Activated CD8-positive, alpha-beta T cell treated with anti-CD3 and anti-CD28 coated beads for 36 hours (primary cell): ENCODE measurements at regions not wholly inside any gene's neighbourhood (a gene's known extent, or its start where the extent isn't known, plus 50 kb on each side); places are given as distances from the start of the nearest gene placed in this dataset.

ENCODE experiments used
- ATAC-seq: fragments of 200-7000 bp; cut with Tn5 transposase; one replicate; pipeline ENCODE4 v1.10.0; 2021; ENCODE audit warnings: mild to moderate bottlenecking, moderate library complexity
- CTCF ChIA-PET: fragments of 350-600 bp; sonication (Branson Sonifier 250); formaldehyde crosslinking; loops from one replicate; lab custom pipeline; 2021; ENCODE audit warnings: antibody characterized with exemption; lab: Charles Lee
- POLR2A ChIA-PET: fragments of 350-600 bp; sonication (Branson Sonifier 250); formaldehyde crosslinking; loops from one replicate; lab custom pipeline; 2021; ENCODE audit warnings: antibody characterized with exemption; lab: Charles Lee
- DNase-seq: peaks from one replicate; pipeline ENCODE4 v3.0.0-alpha.2; 2020
- H3K27ac Mint-ChIP-seq: one replicate; pipeline ENCODE4 v1.8.0; 2021; ENCODE audit warnings: mild to moderate bottlenecking, mixed read lengths
- H3K27me3 Mint-ChIP-seq: one replicate; pipeline ENCODE4 v1.8.0; 2021; ENCODE audit warnings: mixed read lengths
- H3K36me3 Mint-ChIP-seq: one replicate; pipeline ENCODE4 v1.8.0; 2021; ENCODE audit warnings: low read depth, mixed read lengths
- H3K4me1 Mint-ChIP-seq: one replicate; pipeline ENCODE4 v1.8.0; 2021; ENCODE audit warnings: low read depth, mixed read lengths
- H3K4me3 Mint-ChIP-seq: one replicate; pipeline ENCODE4 v1.8.0; 2021; ENCODE audit warnings: mild to moderate bottlenecking, moderate library complexity, mixed read lengths
- H3K9me3 Mint-ChIP-seq: one replicate; pipeline ENCODE4 v1.8.0; 2021; ENCODE audit warnings: mixed read lengths
- intact Hi-C: fragments of 100-400 bp; cut with micrococcal nuclease; formaldehyde crosslinking; loops from one replicate; pipeline ENCODE4 v1.10.0; 2022
- TF ChIP-seq, protein P1 (sequence below): fragments of 200-600 bp; IDR thresholded peaks from one replicate; pipeline ENCODE4 v1.8.0; 2022; ENCODE audit warnings: antibody characterized with exemption, mild to moderate bottlenecking

DNA sequence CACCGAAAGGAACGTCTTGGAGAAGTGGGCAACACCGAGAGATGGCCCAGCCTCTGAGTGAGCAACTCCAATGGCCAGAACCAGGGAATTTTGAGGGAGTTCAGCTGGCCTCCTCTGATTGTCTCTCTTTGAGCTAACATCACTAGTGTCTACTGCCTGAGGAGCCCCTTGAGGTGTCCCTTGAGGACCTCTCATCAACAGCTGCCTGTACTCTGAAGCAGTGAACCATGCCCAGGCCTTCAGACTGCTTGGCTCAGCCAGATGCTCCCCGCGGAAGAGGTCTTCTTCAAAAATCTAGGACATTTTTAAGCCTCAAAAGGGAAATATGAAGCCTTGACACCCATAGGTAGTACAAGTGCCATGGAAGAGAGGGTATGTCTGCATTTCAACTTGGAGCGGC lies 430.4 kb downstream of the TXNL1 start:
- peaks cover 2% of the 10 kb centered on the region for H3K9me3 Mint-ChIP-seq
- no peak for ATAC-seq
- intact Hi-C loops: no loop called here
- no peaks in the 10 kb centered on the region for H3K4me1 Mint-ChIP-seq
- TF ChIP-seq, protein P1, sequence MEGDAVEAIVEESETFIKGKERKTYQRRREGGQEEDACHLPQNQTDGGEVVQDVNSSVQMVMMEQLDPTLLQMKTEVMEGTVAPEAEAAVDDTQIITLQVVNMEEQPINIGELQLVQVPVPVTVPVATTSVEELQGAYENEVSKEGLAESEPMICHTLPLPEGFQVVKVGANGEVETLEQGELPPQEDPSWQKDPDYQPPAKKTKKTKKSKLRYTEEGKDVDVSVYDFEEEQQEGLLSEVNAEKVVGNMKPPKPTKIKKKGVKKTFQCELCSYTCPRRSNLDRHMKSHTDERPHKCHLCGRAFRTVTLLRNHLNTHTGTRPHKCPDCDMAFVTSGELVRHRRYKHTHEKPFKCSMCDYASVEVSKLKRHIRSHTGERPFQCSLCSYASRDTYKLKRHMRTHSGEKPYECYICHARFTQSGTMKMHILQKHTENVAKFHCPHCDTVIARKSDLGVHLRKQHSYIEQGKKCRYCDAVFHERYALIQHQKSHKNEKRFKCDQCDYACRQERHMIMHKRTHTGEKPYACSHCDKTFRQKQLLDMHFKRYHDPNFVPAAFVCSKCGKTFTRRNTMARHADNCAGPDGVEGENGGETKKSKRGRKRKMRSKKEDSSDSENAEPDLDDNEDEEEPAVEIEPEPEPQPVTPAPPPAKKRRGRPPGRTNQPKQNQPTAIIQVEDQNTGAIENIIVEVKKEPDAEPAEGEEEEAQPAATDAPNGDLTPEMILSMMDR: no peak
- H3K27ac Mint-ChIP-seq: no peak overlapping the region
- H3K36me3 Mint-ChIP-seq: no peaks in the 10 kb centered on the region
- DNase-seq: no peak
- no peak overlapping the region for H3K4me3 Mint-ChIP-seq
- ChIA-PET CTCF (no interaction called here), POLR2A (no interaction called here)
- H3K27me3 Mint-ChIP-seq: no peaks in the 10 kb centered on the region

DNA sequence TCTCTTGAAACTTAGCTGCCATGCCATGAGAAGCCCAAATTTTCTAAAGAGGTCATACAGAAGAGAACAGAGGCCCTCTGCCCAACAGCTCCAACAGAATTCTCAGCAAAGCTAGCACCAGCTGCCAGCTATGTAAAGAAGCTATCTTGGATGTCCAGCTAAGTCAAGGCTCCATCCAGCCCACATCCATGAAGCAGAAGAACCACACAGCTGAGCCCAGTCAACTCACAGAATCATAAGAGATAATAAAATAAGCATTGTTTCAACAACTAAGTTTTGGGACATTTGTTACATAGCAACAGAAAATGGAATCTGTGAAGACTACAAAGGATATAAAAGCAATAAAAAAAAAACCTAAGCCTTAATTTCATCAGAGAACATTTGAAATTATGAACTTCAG lies 434.3 kb downstream of the TXNL1 start:
- Mint-ChIP-seq H3K9me3 (peaks cover 2% of the 10 kb centered on the region), H3K36me3 (no peaks in the 10 kb centered on the region), H3K27ac (no peak overlapping the region), H3K4me3 (no peak overlapping the region), H3K4me1 (no peaks in the 10 kb centered on the region), H3K27me3 (no peaks in the 10 kb centered on the region)
- CTCF ChIA-PET: no interaction called here
- DNase-seq (no peak), ATAC-seq (no peak)
- TF ChIP-seq, protein P1: no peak
- intact Hi-C loops: no loop called here
- POLR2A ChIA-PET: no interaction called here

DNA sequence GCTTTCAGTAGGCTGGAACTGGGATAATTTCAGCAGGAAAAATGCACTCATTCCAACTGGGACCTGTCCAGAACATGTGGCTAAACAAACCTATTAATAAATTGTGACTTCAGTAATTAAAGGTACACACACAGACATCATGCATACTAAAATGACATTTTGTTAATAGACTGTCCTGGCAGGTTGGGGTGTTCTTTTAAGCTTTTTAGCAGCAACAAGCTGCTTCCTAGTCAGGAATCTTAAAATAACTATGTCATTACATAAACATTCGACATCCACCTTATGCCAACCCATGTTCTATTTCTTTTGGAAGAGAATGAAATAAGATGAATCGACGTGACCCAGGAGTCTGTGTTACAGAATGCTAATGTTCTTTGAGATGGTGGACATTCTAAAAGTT lies 435.7 kb downstream of the TXNL1 start:
- DNase-seq: no peak
- POLR2A ChIA-PET: no interaction called here

DNA sequence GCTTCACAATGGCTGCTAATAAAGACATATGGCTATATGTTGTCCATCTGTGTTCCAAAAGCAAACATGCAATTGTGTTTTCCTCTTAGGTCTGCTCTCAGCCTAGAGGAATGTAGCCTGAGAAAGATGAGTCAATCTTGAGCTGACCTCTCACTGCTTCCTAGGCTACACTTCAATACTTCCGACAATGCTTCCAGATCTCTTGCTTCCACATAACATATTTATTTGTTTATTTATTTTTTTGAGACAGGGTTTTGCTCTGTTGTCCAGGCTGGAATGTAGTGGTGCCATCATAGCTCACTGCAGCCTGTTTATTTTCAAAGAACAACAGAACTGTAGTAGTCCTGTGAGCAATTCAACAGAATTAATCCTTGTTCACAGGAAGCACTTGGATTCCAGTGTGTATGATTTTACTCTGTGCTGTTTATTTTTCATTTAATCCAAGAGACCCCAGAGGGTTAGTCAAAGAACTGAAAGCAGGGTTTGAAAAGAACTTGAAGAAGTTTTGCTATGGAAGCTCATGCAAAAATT lies 437.9 kb downstream of the TXNL1 start:
- H3K27ac Mint-ChIP-seq: no peak overlapping the region
- TF ChIP-seq, protein P1: no peak
- ChIA-PET CTCF (no interaction called here), POLR2A (no interaction called here)
- H3K4me3 Mint-ChIP-seq: no peak overlapping the region
- H3K4me1 Mint-ChIP-seq: no peaks in the 10 kb centered on the region
- no peak for ATAC-seq
- H3K36me3 Mint-ChIP-seq: no peaks in the 10 kb centered on the region
- no peaks in the 10 kb centered on the region for H3K27me3 Mint-ChIP-seq
- H3K9me3 Mint-ChIP-seq: peaks cover 2% of the 10 kb centered on the region
- no peak for DNase-seq
- intact Hi-C loops: no loop called here

More for the DNA sequence above, 435.7 kb downstream of the TXNL1 start:
- H3K27ac Mint-ChIP-seq: no peak overlapping the region
- no peak overlapping the region for H3K4me3 Mint-ChIP-seq
- CTCF ChIA-PET: no interaction called here
- intact Hi-C loops: no loop called here
- TF ChIP-seq, protein P1: no peak
- ATAC-seq: no peak
- peaks cover 2% of the 10 kb centered on the region for H3K9me3 Mint-ChIP-seq
- H3K27me3 Mint-ChIP-seq: no peaks in the 10 kb centered on the region
- no peaks in the 10 kb centered on the region for H3K36me3 Mint-ChIP-seq
- H3K4me1 Mint-ChIP-seq: no peaks in the 10 kb centered on the region

DNA sequence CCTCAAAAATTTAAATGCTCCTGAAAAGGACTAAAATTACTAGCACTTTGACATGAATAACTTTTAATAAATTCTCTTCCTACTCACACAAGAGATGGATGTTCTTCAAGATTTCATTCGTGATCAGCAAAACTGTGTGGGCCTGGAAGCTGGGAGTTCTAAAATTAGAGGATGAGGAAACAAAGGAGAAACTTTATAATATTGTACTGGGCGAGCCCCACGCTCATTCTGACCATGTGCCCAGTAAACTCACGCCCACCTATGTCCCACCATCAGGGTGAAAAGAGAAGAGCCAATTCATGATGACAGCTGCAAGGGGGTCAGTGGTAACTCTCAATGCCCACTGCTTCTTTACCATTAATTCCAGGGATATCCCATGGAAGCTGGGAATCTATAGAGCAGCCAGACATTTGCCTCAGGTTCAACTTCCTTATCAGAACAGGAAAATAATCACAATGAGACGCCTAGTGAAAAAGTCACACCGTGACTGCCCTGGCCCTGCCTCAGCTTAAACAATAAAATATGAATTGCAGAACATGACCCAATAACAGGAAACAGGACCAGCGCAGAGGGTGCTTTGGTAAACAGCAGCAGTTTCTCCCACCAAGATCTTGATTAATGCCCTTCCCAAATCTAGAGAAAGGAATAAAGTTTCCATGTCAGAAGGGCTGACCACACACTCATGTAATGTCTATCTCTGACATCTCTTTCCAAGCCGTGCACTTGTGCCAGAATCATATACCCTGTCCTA lies 438.6 kb downstream of the TXNL1 start:
- no peaks in the 10 kb centered on the region for H3K4me1 Mint-ChIP-seq
- H3K36me3 Mint-ChIP-seq: no peaks in the 10 kb centered on the region
- no peaks in the 10 kb centered on the region for H3K27me3 Mint-ChIP-seq
- no peaks in the 10 kb centered on the region for H3K9me3 Mint-ChIP-seq
- DNase-seq: no peak
- intact Hi-C loops: no loop called here
- ChIA-PET POLR2A (no interaction called here), CTCF (no interaction called here)
- ATAC-seq: no peak
- no peak overlapping the region for H3K4me3 Mint-ChIP-seq
- TF ChIP-seq, protein P1: no peak
- no peak overlapping the region for H3K27ac Mint-ChIP-seq
